A549 (cell line): ENCODE measurements at regions not wholly inside any gene's neighbourhood (a gene's known extent, or its start where the extent isn't known, plus 50 kb on each side); places are given as distances from the start of the nearest gene placed in this dataset.

Experiments
- ATAC-seq, 2 experiments: fragments of 200-7000 bp in 1 of 2; fragments of >200 bp in 1 of 2; cut with Nextera tagmentation in 1 of 2; cut with Tn5 transposase in 1 of 2; 3 replicates each; pipeline versions ENCODE4 v1.8.0 to v1.9.1; 2018 to 2020; ENCODE audit warnings: mild to moderate bottlenecking in 1 of 2, moderate library complexity in 1 of 2
- CTCF ChIA-PET: fragments of 300-600 bp; sonication (Branson Sonifier 250); formaldehyde crosslinking; extraction: SDS; loops from one replicate; lab custom pipeline; 2021; ENCODE audit warnings: antibody characterized with exemption, inconsistent platforms; lab: Yijun Ruan, JAX
- POLR2A ChIA-PET: fragments of 350-600 bp; formaldehyde crosslinking; extraction: SDS; loops from one replicate; lab custom pipeline; 2021; ENCODE audit warnings: antibody characterized with exemption, inconsistent platforms; lab: Yijun Ruan, JAX
- DNase-seq, 2 experiments: peaks; one replicate each; pipeline versions ENCODE4 v3.0.0 to v3.0.0-alpha.2; 2011 to 2016; ENCODE audit warnings: low read depth in 1 of 2, low spot score in 1 of 2
- FAIRE-seq: peaks from 2 replicates; lab custom pipeline; 2011; peaks lifted over from hg19 to GRCh38; lab: Jason Lieb, UNC
- H3K27ac ChIP-seq, 2 experiments: fragments of >200 bp; sonication (Bioruptor Twin); formaldehyde crosslinking; 3 replicates each; pipeline ENCODE4 v1.5.1; 2016 to 2017
- H3K4me1 ChIP-seq: fragments of >200 bp; sonication (Bioruptor Twin); formaldehyde crosslinking; 3 replicates; pipeline ENCODE4 v1.6.1; 2016
- H3K4me2 ChIP-seq: fragments of >200 bp; sonication (Bioruptor Twin); formaldehyde crosslinking; 3 replicates; pipeline ENCODE4 v1.6.1; 2016
- H3K4me3 ChIP-seq: fragments of >200 bp; sonication (Bioruptor Twin); formaldehyde crosslinking; 3 replicates; pipeline ENCODE4 v1.5.1; 2016
- H3K9me3 ChIP-seq: fragments of >200 bp; sonication (Bioruptor Twin); formaldehyde crosslinking; 3 replicates; pipeline ENCODE4 v1.6.1; 2016
- BHLHE40 ChIP-seq: IDR thresholded peaks from 2 replicates; pipeline ENCODE4 v1.6.1; 2012; ENCODE audit warnings: low read depth, low read length, inconsistent platforms
- CBX8 ChIP-seq: fragments of 200-600 bp; sonication (generic); IDR thresholded peaks from 2 replicates; pipeline ENCODE4 v1.6.1; 2016
- CEBPB ChIP-seq, 2 experiments: fragments of >200 bp in 1 of 2; sonication (Bioruptor Twin) in 1 of 2; formaldehyde crosslinking in 1 of 2; IDR thresholded peaks; 2 replicates each; pipeline ENCODE4 v1.6.1; 2012 to 2016
- CHD2 ChIP-seq: fragments of 150-350 bp; IDR thresholded peaks from 2 replicates; pipeline ENCODE4 v1.6.1; 2014; ENCODE audit warnings: low read length; ENCODE audit not compliant: partially characterized antibody
- EP300 ChIP-seq, 2 experiments: fragments of >200 bp; sonication (Bioruptor Twin); formaldehyde crosslinking; IDR thresholded peaks; 2 replicates in 1 of 2; 3 replicates in 1 of 2; pipeline ENCODE4 v1.6.1; 2016 to 2017
- FOSB ChIP-seq: fragments of 250-450 bp; sonication (Bioruptor Pico); IDR thresholded peaks from 2 replicates; pipeline ENCODE4 v1.5.0; 2020; ENCODE audit warnings: mild to moderate bottlenecking, moderate library complexity
- FOXS1 ChIP-seq: fragments of 250-450 bp; sonication (Bioruptor Pico); IDR thresholded peaks from 2 replicates; pipeline ENCODE4 v1.5.0; 2020; ENCODE audit warnings: mild to moderate bottlenecking, moderate library complexity
- HOXB5 ChIP-seq: fragments of 250-450 bp; sonication (Bioruptor Pico); IDR thresholded peaks from 2 replicates; pipeline ENCODE4 v1.5.0; 2020; ENCODE audit warnings: mild to moderate bottlenecking, moderate library complexity
- JUNB ChIP-seq: fragments of >200 bp; sonication (Bioruptor Twin); formaldehyde crosslinking; IDR thresholded peaks from 2 replicates; pipeline ENCODE4 v1.6.1; 2016
- KDM5A ChIP-seq: fragments of 200-600 bp; sonication (generic); IDR thresholded peaks from 2 replicates; pipeline ENCODE4 v1.6.1; 2016; ENCODE audit warnings: antibody characterized with exemption, mild to moderate bottlenecking
- MYC ChIP-seq: IDR thresholded peaks from 2 replicates; pipeline ENCODE4 v1.6.1; 2012; ENCODE audit warnings: mild to moderate bottlenecking, inconsistent platforms, low read length, improper control_type of control experiment, borderline replicate concordance
- NR3C1 ChIP-seq: fragments of >200 bp; sonication (Bioruptor Twin); formaldehyde crosslinking; IDR thresholded peaks from 3 replicates; pipeline ENCODE4 v1.6.1; 2017
- TFCP2L1 ChIP-seq: fragments of 250-450 bp; sonication (Bioruptor Pico); IDR thresholded peaks from 2 replicates; pipeline ENCODE4 v1.5.0; 2021; ENCODE audit warnings: mild to moderate bottlenecking
- TP53 ChIP-seq: fragments of 250-450 bp; sonication (Bioruptor Pico); IDR thresholded peaks from 2 replicates; pipeline ENCODE4 v1.5.0; 2021; ENCODE audit warnings: mild to moderate bottlenecking, moderate library complexity
- WGBS: methylation state at CpG from one replicate; pipeline ENCODE4 v1.1.6; 2017; ENCODE audit errors: missing lambda C conversion rate; 5-methylcytosine and 5-hydroxymethylcytosine counted together
- TF ChIP-seq, protein P1 (sequence below): fragments of 250-450 bp; sonication (Bioruptor Pico); IDR thresholded peaks from 2 replicates; pipeline ENCODE4 v1.5.0; 2021; ENCODE audit warnings: mild to moderate bottlenecking, moderate library complexity, borderline replicate concordance
- TF ChIP-seq, protein P2 (sequence below): fragments of >200 bp; sonication (Bioruptor Twin); formaldehyde crosslinking; IDR thresholded peaks from 2 replicates; pipeline ENCODE4 v1.6.1; 2016

DNA sequence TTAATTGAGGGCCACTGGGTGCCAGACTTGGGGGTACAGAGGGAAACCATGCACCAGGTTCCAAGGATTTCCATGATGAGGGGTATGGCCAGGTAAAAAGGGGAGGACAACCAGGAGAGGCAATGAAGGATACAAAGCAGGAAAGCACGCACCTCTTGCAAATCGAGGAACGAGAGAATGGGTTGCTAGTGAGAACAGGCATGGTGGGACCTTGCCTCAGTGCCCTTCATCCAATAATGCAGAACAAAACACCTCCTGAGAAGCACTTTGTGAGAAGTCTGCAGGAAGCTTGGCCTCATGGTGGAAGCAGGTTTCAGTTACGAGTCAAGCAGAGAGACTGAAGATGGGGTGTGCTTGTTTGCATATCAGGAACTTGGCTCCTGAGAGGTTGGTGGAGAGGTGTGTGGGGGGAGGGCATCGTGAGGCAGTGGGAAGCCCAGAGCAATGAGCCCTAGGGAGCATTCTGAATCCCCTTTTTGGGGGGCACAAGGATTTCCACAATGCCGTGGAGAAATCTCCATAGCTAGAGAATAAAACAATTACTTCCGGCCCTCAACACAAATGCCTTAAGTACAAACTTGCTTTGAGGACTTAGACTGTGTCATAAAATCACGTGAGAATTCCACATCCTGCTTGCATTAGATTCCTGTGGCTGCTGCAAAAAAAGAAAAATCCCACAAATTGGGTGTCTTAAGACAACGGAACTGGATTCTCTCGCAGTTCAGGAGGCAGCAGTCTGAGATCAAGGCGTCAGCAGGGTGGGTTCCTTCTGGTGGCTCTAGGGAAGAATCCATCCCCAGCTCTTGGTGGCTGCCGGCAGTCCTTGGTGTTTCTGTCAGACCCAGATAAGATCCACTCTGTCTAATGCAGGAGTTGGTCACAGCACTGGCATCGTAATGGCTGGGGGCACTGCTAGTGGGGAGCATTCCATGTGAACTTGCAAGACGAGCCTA lies 54.9 kb upstream of the BACE2 start:
- 15% methylated on average over 12 of the region's 14 CpGs for WGBS
- no peak for DNase-seq
- CTCF ChIA-PET = interaction anchor here (1.7 kb wide), 1 partner anchor 11 kb away, joined by 6 read pairs; no protein-coding TSS in a partner anchor
- TF ChIP-seq CHD2 (no peak), TFCP2L1 (no peak), FOXS1 (CRISPR knock-in tag) (no peak), NR3C1 (no peak), BHLHE40 (no peak), EP300 (IDR thresholded peaks at IDR 0.05) (no peak), JUNB (no peak), CBX8 (no peak), FOSB (CRISPR knock-in tag) (no peak), KDM5A (no peak)
- TF ChIP-seq, protein P1, sequence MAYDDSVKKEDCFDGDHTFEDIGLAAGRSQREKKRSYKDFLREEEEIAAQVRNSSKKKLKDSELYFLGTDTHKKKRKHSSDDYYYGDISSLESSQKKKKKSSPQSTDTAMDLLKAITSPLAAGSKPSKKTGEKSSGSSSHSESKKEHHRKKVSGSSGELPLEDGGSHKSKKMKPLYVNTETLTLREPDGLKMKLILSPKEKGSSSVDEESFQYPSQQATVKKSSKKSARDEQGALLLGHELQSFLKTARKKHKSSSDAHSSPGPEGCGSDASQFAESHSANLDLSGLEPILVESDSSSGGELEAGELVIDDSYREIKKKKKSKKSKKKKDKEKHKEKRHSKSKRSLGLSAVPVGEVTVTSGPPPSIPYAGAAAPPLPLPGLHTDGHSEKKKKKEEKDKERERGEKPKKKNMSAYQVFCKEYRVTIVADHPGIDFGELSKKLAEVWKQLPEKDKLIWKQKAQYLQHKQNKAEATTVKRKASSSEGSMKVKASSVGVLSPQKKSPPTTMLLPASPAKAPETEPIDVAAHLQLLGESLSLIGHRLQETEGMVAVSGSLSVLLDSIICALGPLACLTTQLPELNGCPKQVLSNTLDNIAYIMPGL (CRISPR knock-in tag) = no peak
- TF ChIP-seq, all 56 proteins: peak for 0
- Histone ChIP-seq H3K4me3 (no peak overlapping the region), H3K27ac (no peak overlapping the region), H3K4me2 (peak overlapping the region; percentile 37; the same call in 2 of the 3 replicates), H3K9me3 (no peaks in the 10 kb centered on the region), H3K4me1 (no peaks in the 10 kb centered on the region)
- ATAC-seq = peak in 1 of 2 experiments; percentile 62; a peak in 1 of 6 replicates
- no peak for FAIRE-seq
- POLR2A ChIA-PET = no interaction called here

- Histone ChIP-seq H3K4me2 (no peak overlapping the region), H3K27ac (no peak overlapping the region), H3K4me1 (no peaks in the 10 kb centered on the region), H3K4me3 (no peak overlapping the region), H3K9me3 (no peaks in the 10 kb centered on the region)
- ATAC-seq (no peak), DNase-seq (no peak), FAIRE-seq (no peak)
- WGBS = 2% methylated on average over 3 of the region's 4 CpGs
- TF ChIP-seq TP53 (CRISPR knock-in tag) = no peak
- no peak for TF ChIP-seq MYC
- TF ChIP-seq CEBPB (IDR thresholded peaks at IDR 0.05) = no peak
- no peak for TF ChIP-seq HOXB5 (CRISPR knock-in tag)
- TF ChIP-seq, protein P2, sequence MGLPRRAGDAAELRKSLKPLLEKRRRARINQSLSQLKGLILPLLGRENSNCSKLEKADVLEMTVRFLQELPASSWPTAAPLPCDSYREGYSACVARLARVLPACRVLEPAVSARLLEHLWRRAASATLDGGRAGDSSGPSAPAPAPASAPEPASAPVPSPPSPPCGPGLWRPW = no peak
- CTCF ChIA-PET = interaction anchor here (0.5 kb wide), 1 partner anchor 1249 kb away, joined by 3 read pairs; no protein-coding TSS in a partner anchor
- POLR2A ChIA-PET = no interaction called here
Measured at GRCh38 chr21:41115851-41116250, 52.1 kb upstream of the BACE2 start.
